ENCODE measurements at regions not wholly inside any gene's neighbourhood (a gene's known extent, or its start where the extent isn't known, plus 50 kb on each side); places are given as distances from the start of the nearest gene placed in this dataset.
"Not testable (repeated sequence)": the region's sequence is repeated elsewhere in the genome, so short reads cannot be mapped to it uniquely, and the experiment has no call there.

- H3K4me3 ChIP-seq (replicated peaks in 1 of 3), result peak overlapping the region in 2 of 3 donors; percentile 15 to 20
- no peak for DNase-seq
- no peaks in the 10 kb centered on the region for H3K36me3 ChIP-seq
- 55 to 57% methylated on average over 5 of the region's 5 CpGs for WGBS, 2 donors
- intact Hi-C loops (cut with DNase I), result no loop called here
- no peaks in the 10 kb centered on the region for H3K9me3 ChIP-seq
- H3K27ac ChIP-seq, result peak overlapping the region in 2 of 3 donors; percentile 3 to 25
- H3K4me1 ChIP-seq, result peaks cover 4 to 6% of the 10 kb centered on the region in 2 donors
- TF ChIP-seq POLR2A (IDR thresholded peaks at IDR 0.05), result no peak
- TF ChIP-seq, protein P1, sequence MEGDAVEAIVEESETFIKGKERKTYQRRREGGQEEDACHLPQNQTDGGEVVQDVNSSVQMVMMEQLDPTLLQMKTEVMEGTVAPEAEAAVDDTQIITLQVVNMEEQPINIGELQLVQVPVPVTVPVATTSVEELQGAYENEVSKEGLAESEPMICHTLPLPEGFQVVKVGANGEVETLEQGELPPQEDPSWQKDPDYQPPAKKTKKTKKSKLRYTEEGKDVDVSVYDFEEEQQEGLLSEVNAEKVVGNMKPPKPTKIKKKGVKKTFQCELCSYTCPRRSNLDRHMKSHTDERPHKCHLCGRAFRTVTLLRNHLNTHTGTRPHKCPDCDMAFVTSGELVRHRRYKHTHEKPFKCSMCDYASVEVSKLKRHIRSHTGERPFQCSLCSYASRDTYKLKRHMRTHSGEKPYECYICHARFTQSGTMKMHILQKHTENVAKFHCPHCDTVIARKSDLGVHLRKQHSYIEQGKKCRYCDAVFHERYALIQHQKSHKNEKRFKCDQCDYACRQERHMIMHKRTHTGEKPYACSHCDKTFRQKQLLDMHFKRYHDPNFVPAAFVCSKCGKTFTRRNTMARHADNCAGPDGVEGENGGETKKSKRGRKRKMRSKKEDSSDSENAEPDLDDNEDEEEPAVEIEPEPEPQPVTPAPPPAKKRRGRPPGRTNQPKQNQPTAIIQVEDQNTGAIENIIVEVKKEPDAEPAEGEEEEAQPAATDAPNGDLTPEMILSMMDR (IDR thresholded peaks at IDR 0.05), result no peak
- H3K27me3 ChIP-seq, result no peaks in the 10 kb centered on the region
Measured at GRCh38 chr18:22710673-22711191, 222.4 kb upstream of the RBBP8 start.

DNA sequence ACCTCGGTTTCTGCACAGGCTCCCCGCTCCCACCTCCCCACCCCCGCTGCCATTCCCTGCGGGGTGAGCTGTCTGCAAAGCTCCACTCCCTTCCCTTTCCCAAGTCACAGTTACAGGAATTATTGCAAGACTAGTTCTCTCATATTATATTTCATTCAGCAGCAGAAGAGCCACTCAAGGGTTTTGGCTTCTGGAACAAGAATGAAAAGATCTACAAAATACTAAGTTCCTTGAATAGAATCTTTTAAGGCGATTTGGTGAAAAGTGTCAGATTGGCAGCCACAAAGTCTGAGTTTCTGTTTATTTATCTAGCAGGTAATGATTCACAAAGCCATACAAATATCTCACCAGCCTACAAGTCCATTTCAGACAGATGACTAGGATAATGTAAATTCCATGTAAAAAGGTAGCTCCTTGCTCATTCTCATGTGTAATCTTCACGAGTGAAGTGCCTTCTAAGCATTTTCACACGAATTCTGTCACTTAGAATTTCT lies 221.9 kb upstream of the RBBP8 start:
- H3K27ac ChIP-seq, result peak overlapping the region in 2 of 3 donors; percentile 3 to 25
- no peaks in the 10 kb centered on the region for H3K36me3 ChIP-seq
- H3K27me3 ChIP-seq, result no peaks in the 10 kb centered on the region
- H3K4me3 ChIP-seq (replicated peaks in 1 of 3), result peak overlapping the region in 2 of 3 donors; percentile 15 to 20
- intact Hi-C loops (cut with DNase I), result no loop called here
- 39 to 45% methylated on average over 7 of the region's 7 CpGs for WGBS, 2 donors
- H3K4me1 ChIP-seq, result peaks cover 4 to 6% of the 10 kb centered on the region in 2 donors
- TF ChIP-seq, protein P1 (IDR thresholded peaks at IDR 0.05), result no peak
- TF ChIP-seq POLR2A (IDR thresholded peaks at IDR 0.05), result no peak
- peak; percentile 20 for DNase-seq
- H3K9me3 ChIP-seq, result no peaks in the 10 kb centered on the region

DNA sequence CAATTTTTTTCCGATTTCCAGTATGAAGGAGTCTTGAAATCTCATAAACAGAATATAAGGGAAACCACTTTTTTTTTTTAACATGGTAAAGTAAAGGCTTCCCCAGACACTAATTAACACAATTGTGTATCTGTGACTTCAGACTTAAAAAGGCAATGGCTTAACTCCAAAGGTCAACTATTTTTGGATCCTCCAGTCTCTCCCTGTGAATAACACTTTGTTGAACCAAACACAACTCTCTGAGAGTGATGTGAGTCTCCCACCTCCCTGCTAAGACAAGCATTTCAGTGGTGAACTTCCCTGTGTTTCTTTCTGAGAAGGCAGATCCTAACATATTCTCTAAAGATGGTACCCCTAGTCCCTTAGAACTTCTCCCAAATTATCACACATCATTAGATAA lies 219.6 kb upstream of the RBBP8 start:
- TF ChIP-seq POLR2A (IDR thresholded peaks at IDR 0.05), result no peak
- TF ChIP-seq, protein P1 (IDR thresholded peaks at IDR 0.05), result no peak
- Histone ChIP-seq H3K27me3 (no peaks in the 10 kb centered on the region), H3K4me1 (peaks cover 4 to 6% of the 10 kb centered on the region in 2 donors), H3K9me3 (no peaks in the 10 kb centered on the region), H3K36me3 (no peaks in the 10 kb centered on the region), H3K27ac (no peak overlapping the region), H3K4me3 (replicated peaks in 1 of 3) (no peak overlapping the region)
- intact Hi-C loops (cut with DNase I), result no loop called here
- WGBS, 2 donors, result 81 to 83% methylated on average over 1 of the region's 1 CpG
- no peak for DNase-seq

GRCh38 chr18:22717536-22717935 lies 215.6 kb upstream of the RBBP8 start:
- DNase-seq; H3K27ac ChIP-seq; H3K27me3 ChIP-seq; H3K36me3 ChIP-seq; H3K4me1 ChIP-seq; H3K4me3 ChIP-seq (replicated peaks in 1 of 3); intact Hi-C loops (cut with DNase I); H3K9me3 ChIP-seq: not testable (repeated sequence)
- WGBS, 2 donors, result 93 to 96% methylated on average over 7 of the region's 7 CpGs

DNA sequence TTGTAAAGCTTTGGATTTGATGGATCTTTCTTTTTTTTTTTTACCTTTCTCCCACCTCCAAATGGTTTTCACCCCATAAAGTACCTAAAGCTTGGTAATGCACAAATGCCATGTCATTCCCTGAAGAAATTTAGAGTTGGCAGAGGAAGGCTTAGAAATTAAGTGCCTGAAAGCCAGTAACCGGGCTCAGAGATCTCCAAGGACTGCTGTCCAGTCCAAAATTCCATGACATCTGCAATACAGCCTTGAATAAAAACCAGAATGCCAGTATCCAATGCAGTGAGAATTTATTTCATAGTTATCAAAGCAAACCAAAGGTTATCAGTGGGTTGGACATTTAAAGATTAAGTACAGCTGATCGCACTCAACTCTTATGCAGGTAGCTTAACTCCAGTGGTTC lies 209.9 kb upstream of the RBBP8 start:
- TF ChIP-seq, protein P1 (IDR thresholded peaks at IDR 0.05), result no peak
- TF ChIP-seq POLR2A (IDR thresholded peaks at IDR 0.05), result no peak

More for the DNA sequence above, 209.9 kb upstream of the RBBP8 start:
- no peak overlapping the region for H3K27ac ChIP-seq
- no peak for DNase-seq
- no peaks in the 10 kb centered on the region for H3K9me3 ChIP-seq
- no peak overlapping the region for H3K4me3 ChIP-seq (replicated peaks in 1 of 3)
- no peaks in the 10 kb centered on the region for H3K27me3 ChIP-seq
- 82 to 85% methylated on average over 2 of the region's 2 CpGs for WGBS, 2 donors
- H3K36me3 ChIP-seq, result no peaks in the 10 kb centered on the region
- H3K4me1 ChIP-seq, result no peaks in the 10 kb centered on the region
- intact Hi-C loops (cut with DNase I), result no loop called here
